ENCODE measurements at regions not wholly inside any gene's neighbourhood (a gene's known extent, or its start where the extent isn't known, plus 50 kb on each side); places are given as distances from the start of the nearest gene placed in this dataset.

- H3K27me3 ChIP-seq (ENCODE audit: control insufficient read depth in 1 of 2, insufficient read depth in 2 of 2, low read length in 2 of 2), result no peaks in the 10 kb centered on the region
- no peak for FAIRE-seq
- H3K9me3 ChIP-seq (ENCODE audit: low read length), result no peaks in the 10 kb centered on the region
- no peak overlapping the region for H3K4me2 ChIP-seq (ENCODE audit: low read depth, low read length)
- H4K20me1 ChIP-seq (ENCODE audit: insufficient read depth, low read length), result no peaks in the 10 kb centered on the region
- no peaks in the 10 kb centered on the region for H3K79me2 ChIP-seq (ENCODE audit: insufficient read depth, low read length)
- no TSS peak for BruUV-seq (replicated peaks)
- ChIA-PET POLR2A (no interaction called here), CTCF (ENCODE audit: low intra/inter-chr PET ratio, low total read pairs) (no interaction called here)
- TF ChIP-seq KDM6A (CRISPR knock-in tag; IDR thresholded peaks at IDR 0.05; ENCODE audit: low read depth) (no peak), YEATS4 (CRISPR knock-in tag; IDR thresholded peaks at IDR 0.05; ENCODE audit: borderline replicate concordance) (no peak), BHLHE40 (IDR thresholded peaks at IDR 0.05; ENCODE audit: low read length) (no peak), POGK (CRISPR knock-in tag; conservative IDR thresholded peaks at IDR 0.05) (no peak), RXRA (CRISPR knock-in tag; IDR thresholded peaks at IDR 0.05) (no peak), ATF1 (CRISPR knock-in tag; IDR thresholded peaks at IDR 0.05) (no peak), ARID5B (CRISPR knock-in tag; IDR thresholded peaks at IDR 0.05) (no peak), ZC3H4 (CRISPR knock-in tag; IDR thresholded peaks at IDR 0.05; ENCODE audit: borderline replicate concordance) (no peak), RFXANK (CRISPR knock-in tag; IDR thresholded peaks at IDR 0.05) (no peak), ZNF564 (CRISPR knock-in tag; IDR thresholded peaks at IDR 0.05) (no peak), BORCS8-MEF2B (CRISPR knock-in tag; IDR thresholded peaks at IDR 0.05) (no peak), LCORL (IDR thresholded peaks at IDR 0.05) (no peak), LCORL (CRISPR knock-in tag; IDR thresholded peaks at IDR 0.05) (no peak), ZNF616 (CRISPR knock-in tag; IDR thresholded peaks at IDR 0.05; ENCODE audit: low read depth) (no peak)
- TF ChIP-seq, protein P1, sequence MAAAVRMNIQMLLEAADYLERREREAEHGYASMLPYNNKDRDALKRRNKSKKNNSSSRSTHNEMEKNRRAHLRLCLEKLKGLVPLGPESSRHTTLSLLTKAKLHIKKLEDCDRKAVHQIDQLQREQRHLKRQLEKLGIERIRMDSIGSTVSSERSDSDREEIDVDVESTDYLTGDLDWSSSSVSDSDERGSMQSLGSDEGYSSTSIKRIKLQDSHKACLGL (CRISPR knock-in tag; IDR thresholded peaks at IDR 0.05), result no peak
- ATAC-seq, result no peak
- no peak overlapping the region for H3K27ac ChIP-seq (ENCODE audit: extremely low read length, insufficient read depth, low read length)
- no peak overlapping the region for H3K4me3 ChIP-seq (replicated peaks in 1 of 3; ENCODE audit: insufficient read depth in 1 of 3, low read depth in 2 of 3, low read length in 3 of 3)
- H3K36me3 ChIP-seq (replicated peaks in 1 of 2; ENCODE audit: control insufficient read depth in 1 of 2, insufficient read depth in 2 of 2, low read length in 2 of 2), result no peaks in the 10 kb centered on the region
- no peak overlapping the region for H2AFZ ChIP-seq (ENCODE audit: low read length)
- 25% methylated on average over 2 of the region's 2 CpGs for WGBS (ENCODE audit: low lambda C conversion rate)
- no peak for DNase-seq (ENCODE audit: low spot score)
- H3K4me1 ChIP-seq (ENCODE audit: insufficient read depth, low read length), result no peaks in the 10 kb centered on the region
- in situ Hi-C loops (cut with HindIII; ENCODE audit: extremely low pct_ligation_motif_present, low pct_unique_long_range_greater_than_20kb) (no loop called here), intact Hi-C loops (cut with micrococcal nuclease; ENCODE audit: unreplicated experiment) (no loop called here)
- no peak overlapping the region for H3K9ac ChIP-seq (ENCODE audit: insufficient read depth, low read depth, low read length)
Measured at GRCh38 chr3:99242271-99242670, 340.8 kb upstream of the DCBLD2 start.

All from HepG2 (cell line).